ENCODE measurements at regions not wholly inside any gene's neighbourhood (a gene's known extent, or its start where the extent isn't known, plus 50 kb on each side); places are given as distances from the start of the nearest gene placed in this dataset.
A peak's percentile ranks its signal among the peaks of the same experiment; 100 is the strongest.

DNA sequence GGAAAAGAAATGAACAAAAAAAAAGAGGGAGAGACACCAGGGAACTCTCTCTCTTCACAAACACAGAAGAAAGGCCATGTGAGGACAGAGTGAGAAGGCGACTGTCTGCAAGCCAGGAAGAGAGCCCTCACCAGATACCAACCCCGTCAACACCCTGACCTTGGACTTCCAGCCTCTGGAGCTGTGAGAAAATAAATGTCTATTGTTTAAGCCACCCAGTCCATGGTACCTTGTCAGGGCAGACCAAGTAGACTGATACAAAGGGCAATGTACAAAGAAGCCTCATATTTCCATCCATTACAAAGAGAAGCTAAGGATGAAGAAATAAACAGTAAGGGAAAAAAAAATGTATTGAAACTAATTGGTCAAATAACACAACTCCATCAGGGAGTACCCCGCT, 146.6 kb downstream of the ZNF281 start (continued):
- TF ChIP-seq CREM (IDR thresholded peaks at IDR 0.05) (peak; percentile 62), CREM (CRISPR knock-in tag; IDR thresholded peaks at IDR 0.05) (no peak), ZBTB14 (CRISPR knock-in tag; IDR thresholded peaks at IDR 0.05) (no peak), ZKSCAN1 (IDR thresholded peaks at IDR 0.05; ENCODE audit: low read length) (no peak), NFYC (CRISPR knock-in tag; IDR thresholded peaks at IDR 0.05) (no peak), ZNF44 (CRISPR knock-in tag; IDR thresholded peaks at IDR 0.05) (no peak), SOX13 (IDR thresholded peaks at IDR 0.05) (peak; percentile 95), SOX13 (CRISPR knock-in tag; conservative IDR thresholded peaks at IDR 0.05 in 1 of 2, IDR thresholded peaks at IDR 0.05 in 1 of 2) (peak in 1 of 2 experiments; percentile 99; a peak in 2 of 4 replicates), PBX3 (CRISPR knock-in tag; IDR thresholded peaks at IDR 0.05; ENCODE audit: borderline replicate concordance) (no peak), REL (CRISPR knock-in tag; conservative IDR thresholded peaks at IDR 0.05) (no peak), BHLHE40 (IDR thresholded peaks at IDR 0.05; ENCODE audit: low read length) (no peak), HOXA5 (CRISPR knock-in tag; IDR thresholded peaks at IDR 0.05) (0 out of 2 replicates have a peak, but pooled peaks have one; percentile 40), ZNF256 (CRISPR knock-in tag; conservative IDR thresholded peaks at IDR 0.05) (no peak), DPF2 (CRISPR knock-in tag; IDR thresholded peaks at IDR 0.05; ENCODE audit: borderline replicate concordance, low read depth) (peak; percentile 81), RARG (CRISPR knock-in tag; IDR thresholded peaks at IDR 0.05; ENCODE audit: low read depth) (no peak), HIVEP1 (CRISPR knock-in tag; IDR thresholded peaks at IDR 0.05) (no peak), ZNF276 (CRISPR knock-in tag; IDR thresholded peaks at IDR 0.05; ENCODE audit: low read depth) (no peak), PPARG (CRISPR knock-in tag; conservative IDR thresholded peaks at IDR 0.05) (peak; percentile 71), DNMT1 (CRISPR knock-in tag; IDR thresholded peaks at IDR 0.05) (no peak), HNF4A (CRISPR knock-in tag; IDR thresholded peaks at IDR 0.05) (peak; percentile 97)
- TF ChIP-seq, protein P1, sequence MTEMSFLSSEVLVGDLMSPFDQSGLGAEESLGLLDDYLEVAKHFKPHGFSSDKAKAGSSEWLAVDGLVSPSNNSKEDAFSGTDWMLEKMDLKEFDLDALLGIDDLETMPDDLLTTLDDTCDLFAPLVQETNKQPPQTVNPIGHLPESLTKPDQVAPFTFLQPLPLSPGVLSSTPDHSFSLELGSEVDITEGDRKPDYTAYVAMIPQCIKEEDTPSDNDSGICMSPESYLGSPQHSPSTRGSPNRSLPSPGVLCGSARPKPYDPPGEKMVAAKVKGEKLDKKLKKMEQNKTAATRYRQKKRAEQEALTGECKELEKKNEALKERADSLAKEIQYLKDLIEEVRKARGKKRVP (CRISPR knock-in tag; IDR thresholded peaks at IDR 0.05), result peak in 1 of 2 experiments; percentile 43; a peak in 1 of 4 replicates
- TF ChIP-seq, protein P2, sequence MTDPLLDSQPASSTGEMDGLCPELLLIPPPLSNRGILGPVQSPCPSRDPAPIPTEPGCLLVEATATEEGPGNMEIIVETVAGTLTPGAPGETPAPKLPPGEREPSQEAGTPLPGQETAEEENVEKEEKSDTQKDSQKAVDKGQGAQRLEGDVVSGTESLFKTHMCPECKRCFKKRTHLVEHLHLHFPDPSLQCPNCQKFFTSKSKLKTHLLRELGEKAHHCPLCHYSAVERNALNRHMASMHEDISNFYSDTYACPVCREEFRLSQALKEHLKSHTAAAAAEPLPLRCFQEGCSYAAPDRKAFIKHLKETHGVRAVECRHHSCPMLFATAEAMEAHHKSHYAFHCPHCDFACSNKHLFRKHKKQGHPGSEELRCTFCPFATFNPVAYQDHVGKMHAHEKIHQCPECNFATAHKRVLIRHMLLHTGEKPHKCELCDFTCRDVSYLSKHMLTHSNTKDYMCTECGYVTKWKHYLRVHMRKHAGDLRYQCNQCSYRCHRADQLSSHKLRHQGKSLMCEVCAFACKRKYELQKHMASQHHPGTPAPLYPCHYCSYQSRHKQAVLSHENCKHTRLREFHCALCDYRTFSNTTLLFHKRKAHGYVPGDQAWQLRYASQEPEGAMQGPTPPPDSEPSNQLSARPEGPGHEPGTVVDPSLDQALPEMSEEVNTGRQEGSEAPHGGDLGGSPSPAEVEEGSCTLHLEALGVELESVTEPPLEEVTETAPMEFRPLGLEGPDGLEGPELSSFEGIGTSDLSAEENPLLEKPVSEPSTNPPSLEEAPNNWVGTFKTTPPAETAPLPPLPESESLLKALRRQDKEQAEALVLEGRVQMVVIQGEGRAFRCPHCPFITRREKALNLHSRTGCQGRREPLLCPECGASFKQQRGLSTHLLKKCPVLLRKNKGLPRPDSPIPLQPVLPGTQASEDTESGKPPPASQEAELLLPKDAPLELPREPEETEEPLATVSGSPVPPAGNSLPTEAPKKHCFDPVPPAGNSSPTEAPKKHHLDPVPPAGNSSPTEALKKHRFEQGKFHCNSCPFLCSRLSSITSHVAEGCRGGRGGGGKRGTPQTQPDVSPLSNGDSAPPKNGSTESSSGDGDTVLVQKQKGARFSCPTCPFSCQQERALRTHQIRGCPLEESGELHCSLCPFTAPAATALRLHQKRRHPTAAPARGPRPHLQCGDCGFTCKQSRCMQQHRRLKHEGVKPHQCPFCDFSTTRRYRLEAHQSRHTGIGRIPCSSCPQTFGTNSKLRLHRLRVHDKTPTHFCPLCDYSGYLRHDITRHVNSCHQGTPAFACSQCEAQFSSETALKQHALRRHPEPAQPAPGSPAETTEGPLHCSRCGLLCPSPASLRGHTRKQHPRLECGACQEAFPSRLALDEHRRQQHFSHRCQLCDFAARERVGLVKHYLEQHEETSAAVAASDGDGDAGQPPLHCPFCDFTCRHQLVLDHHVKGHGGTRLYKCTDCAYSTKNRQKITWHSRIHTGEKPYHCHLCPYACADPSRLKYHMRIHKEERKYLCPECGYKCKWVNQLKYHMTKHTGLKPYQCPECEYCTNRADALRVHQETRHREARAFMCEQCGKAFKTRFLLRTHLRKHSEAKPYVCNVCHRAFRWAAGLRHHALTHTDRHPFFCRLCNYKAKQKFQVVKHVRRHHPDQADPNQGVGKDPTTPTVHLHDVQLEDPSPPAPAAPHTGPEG (CRISPR knock-in tag; IDR thresholded peaks at IDR 0.05), result no peak

All from HepG2 (cell line).